ENCODE measurements at regions not wholly inside any gene's neighbourhood (a gene's known extent, or its start where the extent isn't known, plus 50 kb on each side); places are given as distances from the start of the nearest gene placed in this dataset.

GRCh38 chr18:75125382-75126331, 83.3 kb downstream of the PTGR3 start:
- no peaks in the 10 kb centered on the region for H3K27me3 ChIP-seq (ENCODE audit: control insufficient read depth, insufficient read depth, low read length)
- no peak for TF ChIP-seq CTCF (IDR thresholded peaks at IDR 0.05; ENCODE audit: insufficient read depth, low read length, severe bottlenecking)
- no peak overlapping the region for H3K4me3 ChIP-seq (ENCODE audit: low read depth, low read length)
- DNase-seq (ENCODE audit: low read depth) (no peak), FAIRE-seq (no peak)
- no peaks in the 10 kb centered on the region for H3K36me3 ChIP-seq (ENCODE audit: control insufficient read depth, insufficient read depth, low read length)

GRCh38 chr18:75124991-75125381, 84.0 kb downstream of the PTGR3 start:
- no peak for TF ChIP-seq CTCF (IDR thresholded peaks at IDR 0.05; ENCODE audit: insufficient read depth, low read length, severe bottlenecking)
- FAIRE-seq (no peak), DNase-seq (ENCODE audit: low read depth) (no peak)
- no peaks in the 10 kb centered on the region for H3K36me3 ChIP-seq (ENCODE audit: control insufficient read depth, insufficient read depth, low read length)
- no peak overlapping the region for H3K4me3 ChIP-seq (ENCODE audit: low read depth, low read length)
- H3K27me3 ChIP-seq (ENCODE audit: control insufficient read depth, insufficient read depth, low read length): no peaks in the 10 kb centered on the region

DNA sequence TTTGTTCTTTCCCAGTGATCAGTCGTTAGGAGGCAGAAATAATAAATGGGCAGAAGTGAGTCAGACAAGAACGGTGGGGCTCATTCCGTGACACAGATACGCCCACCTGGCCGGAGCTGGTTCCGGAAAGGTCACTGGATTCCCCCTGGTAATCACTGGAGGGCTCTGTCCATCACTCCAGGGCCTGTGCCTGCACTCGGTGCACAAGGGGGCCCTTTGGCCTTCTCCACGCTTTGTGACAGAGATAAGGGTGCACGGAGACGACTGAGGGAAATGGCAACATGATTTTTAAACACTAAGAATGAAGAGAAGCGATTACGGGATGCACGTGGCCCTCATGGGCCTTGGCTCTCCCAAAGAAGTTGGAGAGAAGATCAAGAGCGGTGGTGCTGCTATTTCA, 84.4 kb downstream of the PTGR3 start:
- no peaks in the 10 kb centered on the region for H3K36me3 ChIP-seq (ENCODE audit: control insufficient read depth, insufficient read depth, low read length)
- H3K27me3 ChIP-seq (ENCODE audit: control insufficient read depth, insufficient read depth, low read length): no peaks in the 10 kb centered on the region
- no peak for FAIRE-seq
- H3K4me3 ChIP-seq (ENCODE audit: low read depth, low read length): no peak overlapping the region
- no peak for DNase-seq (ENCODE audit: low read depth)
- TF ChIP-seq CTCF (IDR thresholded peaks at IDR 0.05; ENCODE audit: insufficient read depth, low read length, severe bottlenecking): no peak

GRCh38 chr18:75123113-75123512, 85.8 kb downstream of the PTGR3 start:
- TF ChIP-seq CTCF (IDR thresholded peaks at IDR 0.05; ENCODE audit: insufficient read depth, low read length, severe bottlenecking): no peak
- H3K4me3 ChIP-seq (ENCODE audit: low read depth, low read length): no peak overlapping the region
- H3K36me3 ChIP-seq (ENCODE audit: control insufficient read depth, insufficient read depth, low read length): no peaks in the 10 kb centered on the region
- no peaks in the 10 kb centered on the region for H3K27me3 ChIP-seq (ENCODE audit: control insufficient read depth, insufficient read depth, low read length)
- DNase-seq (ENCODE audit: low read depth) (no peak), FAIRE-seq (no peak)

GRCh38 chr18:75122334-75122958, 86.5 kb downstream of the PTGR3 start:
- H3K36me3 ChIP-seq (ENCODE audit: control insufficient read depth, insufficient read depth, low read length): no peaks in the 10 kb centered on the region
- no peaks in the 10 kb centered on the region for H3K27me3 ChIP-seq (ENCODE audit: control insufficient read depth, insufficient read depth, low read length)
- TF ChIP-seq CTCF (IDR thresholded peaks at IDR 0.05; ENCODE audit: insufficient read depth, low read length, severe bottlenecking): no peak
- FAIRE-seq: no peak
- no peak for DNase-seq (ENCODE audit: low read depth)
- no peak overlapping the region for H3K4me3 ChIP-seq (ENCODE audit: low read depth, low read length)
